T-cell (primary cell): ENCODE measurements at regions not wholly inside any gene's neighbourhood (a gene's known extent, or its start where the extent isn't known, plus 50 kb on each side); places are given as distances from the start of the nearest gene placed in this dataset.
A peak's percentile ranks its signal among the peaks of the same experiment; 100 is the strongest.
"Not testable (repeated sequence)": the region's sequence is repeated elsewhere in the genome, so short reads cannot be mapped to it uniquely, and the experiment has no call there.

Experiments
- ATAC-seq, 4 experiments: fragments of 200-7000 bp in 3 of 4; fragments of 150-1000 bp in 1 of 4; cut with Tn5 transposase; replicated peaks in 1 of 4; 1 replicate in 3 of 4; 2 replicates in 1 of 4; pipeline ENCODE4 v1.10.0; 2021; ENCODE audit warnings: moderate library complexity in 3 of 4, mild to moderate bottlenecking in 2 of 4, moderate number of reproducible peaks in 1 of 4
- CTCF ChIA-PET, 2 donors: fragments of 300-600 bp; sonication (Branson Sonifier 250); formaldehyde crosslinking; loops; one replicate each; lab custom pipeline; 2022; ENCODE audit warnings: antibody characterized with exemption in 2 of 2; lab: Charles Lee
- POLR2A ChIA-PET, 2 donors: fragments of 300-600 bp; sonication (Branson Sonifier 250); formaldehyde crosslinking; loops; one replicate each; lab custom pipeline; 2022; ENCODE audit warnings: antibody characterized with exemption in 2 of 2; lab: Charles Lee
- DNase-seq, 35 experiments: peaks; one replicate each; pipeline versions ENCODE4 v3.0.0 to v3.0.0-alpha.2; 2013 to 2023
- H3K27ac ChIP-seq: one replicate; pipeline ENCODE4 v1.5.1; 2013; ENCODE audit warnings: low read length
- H3K27me3 ChIP-seq, 2 experiments: replicated peaks in 1 of 2; 1 replicate in 1 of 2; 2 replicates in 1 of 2; pipeline versions ENCODE4 v1.6.1 to v1.7.0; 2013; ENCODE audit warnings: low read length in 1 of 2, mixed read lengths in 1 of 2; ENCODE audit not compliant: control insufficient read depth in 2 of 2, insufficient read depth in 2 of 2; ENCODE audit errors: extremely low read depth in 1 of 2
- H3K36me3 ChIP-seq, 2 donors: 1 replicate in 1 of 2; 2 replicates in 1 of 2; pipeline versions ENCODE4 v1.6.1 to v1.7.0; 2013; ENCODE audit warnings: low read length in 1 of 2; ENCODE audit not compliant: control insufficient read depth in 2 of 2, insufficient read depth in 1 of 2; ENCODE audit errors: extremely low read depth in 1 of 2
- H3K4me1 ChIP-seq, 2 experiments: 1 replicate in 1 of 2; 2 replicates in 1 of 2; pipeline versions ENCODE4 v1.6.1 to v1.7.0; 2013; ENCODE audit warnings: low read length in 2 of 2, mixed read lengths in 1 of 2; ENCODE audit not compliant: insufficient read depth in 2 of 2, control insufficient read depth in 1 of 2; ENCODE audit errors: extremely low read depth in 1 of 2
- H3K4me3 ChIP-seq, 2 donors: 1 replicate in 1 of 2; 2 replicates in 1 of 2; pipeline versions ENCODE4 v1.5.1 to v1.7.0; 2013; ENCODE audit warnings: mild to moderate bottlenecking in 2 of 2, low read length in 1 of 2, moderate library complexity in 1 of 2; ENCODE audit not compliant: control insufficient read depth in 1 of 2; ENCODE audit errors: extremely low read depth in 1 of 2
- H3K9me3 ChIP-seq: 2 replicates; pipeline ENCODE4 v1.7.0; 2013
- H3K27ac Mint-ChIP-seq, 2 donors: one replicate each; pipeline ENCODE4 v1.8.0; 2020 to 2021; ENCODE audit warnings: mild to moderate bottlenecking in 2 of 2, mixed read lengths in 2 of 2
- H3K27me3 Mint-ChIP-seq, 2 donors: one replicate each; pipeline ENCODE4 v1.8.0; 2021 to 2022; ENCODE audit warnings: mixed read lengths in 2 of 2
- H3K36me3 Mint-ChIP-seq: one replicate; pipeline ENCODE4 v1.8.0; 2021; ENCODE audit warnings: mixed read lengths
- H3K4me1 Mint-ChIP-seq, 3 donors: one replicate each; pipeline ENCODE4 v1.8.0; 2020 to 2022; ENCODE audit warnings: mixed read lengths in 3 of 3, mild to moderate bottlenecking in 1 of 3
- H3K4me3 Mint-ChIP-seq, 3 donors: one replicate each; pipeline ENCODE4 v1.8.0; 2020 to 2022; ENCODE audit warnings: mild to moderate bottlenecking in 3 of 3, mixed read lengths in 3 of 3, moderate library complexity in 3 of 3
- H3K9me3 Mint-ChIP-seq, 3 donors: one replicate each; pipeline ENCODE4 v1.8.0; 2020 to 2022; ENCODE audit warnings: mixed read lengths in 3 of 3
- WGBS: methylation state at CpG from one replicate; pipeline ENCODE4 v1.1.5; 2013; ENCODE audit warnings: missing lambda C conversion rate; ENCODE audit not compliant: insufficient coverage; 5-methylcytosine and 5-hydroxymethylcytosine counted together

GRCh38 chr5:108696951-108697715 lies 50.6 kb upstream of the FER start:
- Histone ChIP-seq H3K36me3 (no peaks in the 10 kb centered on the region), H3K27me3 (no peaks in the 10 kb centered on the region), H3K4me3 (no peak overlapping the region), H3K4me1 (no peaks in the 10 kb centered on the region), H3K9me3 (no peaks in the 10 kb centered on the region), H3K27ac (no peak overlapping the region)
- Mint-ChIP-seq H3K9me3 (no peaks in the 10 kb centered on the region), H3K27me3 (peaks cover 5 to 7% of the 10 kb centered on the region in 2 donors), H3K4me3 (no peak overlapping the region), H3K27ac (no peak overlapping the region), H3K36me3 (no peaks in the 10 kb centered on the region), H3K4me1 (no peaks in the 10 kb centered on the region)
- CTCF ChIA-PET: interaction anchor here in 1 of 2 donors (0.9 kb wide), 1 partner anchor 9 kb away, joined by 3 read pairs; no protein-coding TSS in a partner anchor
- DNase-seq: no peak
- 70% methylated on average over 1 of the region's 2 CpGs for WGBS
- no peak for ATAC-seq
- POLR2A ChIA-PET: no interaction called here

- H3K36me3 Mint-ChIP-seq: no peaks in the 10 kb centered on the region
- peaks cover 5 to 7% of the 10 kb centered on the region in 2 donors for H3K27me3 Mint-ChIP-seq
- DNase-seq (no peak), ATAC-seq (no peak)
- Histone ChIP-seq H3K4me1 (no peaks in the 10 kb centered on the region), H3K27me3 (no peaks in the 10 kb centered on the region), H3K4me3 (no peak overlapping the region), H3K27ac (no peak overlapping the region), H3K36me3 (no peaks in the 10 kb centered on the region), H3K9me3 (no peaks in the 10 kb centered on the region)
- no peaks in the 10 kb centered on the region for H3K4me1 Mint-ChIP-seq
- ChIA-PET CTCF (no interaction called here), POLR2A (no interaction called here)
- H3K4me3 Mint-ChIP-seq: no peak overlapping the region
- no peak overlapping the region for H3K27ac Mint-ChIP-seq
- WGBS: no CpG with 5 or more reads among the region's 5 CpGs
- no peaks in the 10 kb centered on the region for H3K9me3 Mint-ChIP-seq
Observed at GRCh38 chr5:108696407-108696806, 51.3 kb upstream of the FER start.

- peaks cover 3% of the 10 kb centered on the region in 2 donors for H3K27me3 Mint-ChIP-seq
- Histone ChIP-seq H3K4me1 (no peaks in the 10 kb centered on the region), H3K4me3 (no peak overlapping the region), H3K9me3 (no peaks in the 10 kb centered on the region), H3K27ac (no peak overlapping the region), H3K36me3 (no peaks in the 10 kb centered on the region), H3K27me3 (peaks cover 0 to 3% of the 10 kb centered on the region in 2 experiments)
- POLR2A ChIA-PET: no interaction called here
- H3K9me3 Mint-ChIP-seq: no peaks in the 10 kb centered on the region
- no peaks in the 10 kb centered on the region for H3K36me3 Mint-ChIP-seq
- DNase-seq: no peak
- H3K4me1 Mint-ChIP-seq: peaks cover 0 to 2% (median 2%) of the 10 kb centered on the region in 3 donors
- no peak overlapping the region for H3K27ac Mint-ChIP-seq
- CTCF ChIA-PET: interaction anchor here (0.6 to 1.0 kb wide), 2 partner anchors 9 to 47 kb away, joined by 3 read pairs; no protein-coding TSS in a partner anchor
- H3K4me3 Mint-ChIP-seq: no peak overlapping the region
- ATAC-seq: no peak
Observed at GRCh38 chr5:108688485-108688884, 59.2 kb upstream of the FER start.

GRCh38 chr5:108687595-108688200 lies 60.0 kb upstream of the FER start:
- no peak overlapping the region for H3K4me3 Mint-ChIP-seq
- Histone ChIP-seq H3K9me3 (no peaks in the 10 kb centered on the region), H3K27ac (no peak overlapping the region), H3K4me1 (no peaks in the 10 kb centered on the region), H3K4me3 (no peak overlapping the region), H3K36me3 (no peaks in the 10 kb centered on the region), H3K27me3 (peaks cover 0 to 3% of the 10 kb centered on the region in 2 experiments)
- H3K27me3 Mint-ChIP-seq: peaks cover 3% of the 10 kb centered on the region in 2 donors
- no CpG with 5 or more reads among the region's 2 CpGs for WGBS
- ChIA-PET POLR2A (no interaction called here), CTCF (interaction anchor here (0.5 to 1.0 kb wide), 5 partner anchors 9 to 62 kb away, joined by 3 to 4 read pairs (median 3); no protein-coding TSS in a partner anchor)
- DNase-seq: peak in 1 of 35 experiments; percentile 3
- no peak for ATAC-seq
- H3K27ac Mint-ChIP-seq: no peak overlapping the region
- peaks cover 0 to 2% (median 2%) of the 10 kb centered on the region in 3 donors for H3K4me1 Mint-ChIP-seq
- no peaks in the 10 kb centered on the region for H3K36me3 Mint-ChIP-seq
- H3K9me3 Mint-ChIP-seq: no peaks in the 10 kb centered on the region

GRCh38 chr5:108686676-108687075 lies 61.0 kb upstream of the FER start:
- Mint-ChIP-seq H3K9me3 (no peaks in the 10 kb centered on the region), H3K4me1 (peaks cover 0 to 2% (median 2%) of the 10 kb centered on the region in 3 donors)

GRCh38 chr5:108685448-108686216 lies 62.1 kb upstream of the FER start:
- not testable (repeated sequence) for H3K27me3 Mint-ChIP-seq, DNase-seq

More at GRCh38 chr5:108686676-108687075, 61.0 kb upstream of the FER start:
- H3K4me3 ChIP-seq: no peak overlapping the region
- DNase-seq: no peak
- peaks cover 0 to 3% of the 10 kb centered on the region in 2 experiments for H3K27me3 ChIP-seq
- no peak for ATAC-seq
- CTCF ChIA-PET: interaction anchor here in 1 of 2 donors (0.7 kb wide), 1 partner anchor 23 kb away, joined by 3 read pairs; no protein-coding TSS in a partner anchor
- POLR2A ChIA-PET: no interaction called here
- no peaks in the 10 kb centered on the region for H3K9me3 ChIP-seq
- H3K4me1 ChIP-seq: no peaks in the 10 kb centered on the region
- no peak overlapping the region for H3K4me3 Mint-ChIP-seq
- H3K36me3 ChIP-seq: no peaks in the 10 kb centered on the region
- no CpG with 5 or more reads among the region's 1 CpG for WGBS
- H3K27ac ChIP-seq: no peak overlapping the region
- no peaks in the 10 kb centered on the region for H3K36me3 Mint-ChIP-seq
- peaks cover 3% of the 10 kb centered on the region in 2 donors for H3K27me3 Mint-ChIP-seq
- H3K27ac Mint-ChIP-seq: no peak overlapping the region

More at GRCh38 chr5:108685448-108686216, 62.1 kb upstream of the FER start:
- H3K27ac ChIP-seq, H3K4me1 Mint-ChIP-seq, H3K4me1 ChIP-seq, POLR2A ChIA-PET, H3K9me3 ChIP-seq, H3K36me3 Mint-ChIP-seq, H3K27ac Mint-ChIP-seq, H3K4me3 Mint-ChIP-seq, CTCF ChIA-PET, H3K27me3 ChIP-seq, H3K4me3 ChIP-seq, H3K9me3 Mint-ChIP-seq, ATAC-seq, H3K36me3 ChIP-seq: not testable (repeated sequence)
- 74% methylated on average over 18 of the region's 19 CpGs for WGBS
